ENCODE measurements at regions not wholly inside any gene's neighbourhood (a gene's known extent, or its start where the extent isn't known, plus 50 kb on each side); places are given as distances from the start of the nearest gene placed in this dataset.

DNA sequence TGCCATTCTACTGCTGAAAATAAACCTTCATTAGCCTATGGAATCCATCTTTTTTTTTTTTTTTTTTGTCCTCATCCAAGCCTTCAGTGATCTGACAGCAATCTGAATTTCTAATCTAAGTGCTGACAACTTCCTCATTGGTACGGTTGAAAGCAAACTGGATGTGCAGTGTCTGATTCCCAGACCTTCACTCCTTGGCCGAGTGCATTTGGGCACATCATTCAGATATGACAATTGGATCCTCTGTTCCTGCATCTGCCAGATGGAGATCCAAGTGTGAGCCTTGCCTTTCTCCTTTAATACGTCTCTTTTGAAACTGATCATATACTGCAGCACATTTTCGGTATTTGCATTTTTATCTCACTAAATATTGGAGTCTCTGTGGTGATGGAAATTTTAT is 713.1 kb downstream of the DCDC2C start (continued):
- TF ChIP-seq, protein P1, sequence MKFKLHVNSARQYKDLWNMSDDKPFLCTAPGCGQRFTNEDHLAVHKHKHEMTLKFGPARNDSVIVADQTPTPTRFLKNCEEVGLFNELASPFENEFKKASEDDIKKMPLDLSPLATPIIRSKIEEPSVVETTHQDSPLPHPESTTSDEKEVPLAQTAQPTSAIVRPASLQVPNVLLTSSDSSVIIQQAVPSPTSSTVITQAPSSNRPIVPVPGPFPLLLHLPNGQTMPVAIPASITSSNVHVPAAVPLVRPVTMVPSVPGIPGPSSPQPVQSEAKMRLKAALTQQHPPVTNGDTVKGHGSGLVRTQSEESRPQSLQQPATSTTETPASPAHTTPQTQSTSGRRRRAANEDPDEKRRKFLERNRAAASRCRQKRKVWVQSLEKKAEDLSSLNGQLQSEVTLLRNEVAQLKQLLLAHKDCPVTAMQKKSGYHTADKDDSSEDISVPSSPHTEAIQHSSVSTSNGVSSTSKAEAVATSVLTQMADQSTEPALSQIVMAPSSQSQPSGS (IDR thresholded peaks at IDR 0.05; ENCODE audit: low read length) = no peak
- no peak for TF ChIP-seq IKZF2 (IDR thresholded peaks at IDR 0.05)

DNA sequence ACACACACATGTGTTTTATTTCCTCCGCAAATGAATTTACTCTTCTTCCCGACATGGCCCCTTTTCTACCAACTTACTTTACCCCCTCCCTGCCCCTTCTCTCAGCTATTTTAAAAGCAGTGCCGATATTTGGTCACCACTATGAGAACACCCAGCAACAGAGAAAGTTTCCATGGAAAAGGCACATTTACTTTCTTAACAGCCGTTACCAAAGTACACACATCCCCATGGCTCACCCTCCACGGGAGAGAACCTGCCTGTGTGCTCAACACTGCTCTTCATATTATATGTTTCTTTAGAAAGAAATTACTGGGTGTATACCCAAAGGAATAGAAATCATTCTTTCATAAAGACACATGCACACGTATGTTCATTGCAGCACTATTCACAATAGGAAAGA is 714.4 kb downstream of the DCDC2C start:
- Histone ChIP-seq H4K20me1 (ENCODE audit: control insufficient read depth, insufficient read depth) (no peaks in the 10 kb centered on the region), H3K4me2 (ENCODE audit: control insufficient read depth, insufficient read depth) (no peak overlapping the region), H3K79me2 (ENCODE audit: control insufficient read depth, insufficient read depth, low read length) (no peaks in the 10 kb centered on the region), H3K27me3 (replicated peaks in 1 of 2; ENCODE audit: control insufficient read depth in 2 of 2, insufficient read depth in 2 of 2, low read length in 1 of 2) (no peaks in the 10 kb centered on the region), H3K4me3 (no peak overlapping the region), H2AFZ (ENCODE audit: control insufficient read depth, low read depth, low read length) (no peak overlapping the region), H3K4me1 (ENCODE audit: control insufficient read depth, insufficient read depth, low read length) (no peaks in the 10 kb centered on the region), H3K27ac (ENCODE audit: control insufficient read depth, insufficient read depth) (no peak overlapping the region), H3K36me3 (ENCODE audit: control insufficient read depth in 2 of 2, insufficient read depth in 2 of 2, low read length in 1 of 2) (no peaks in the 10 kb centered on the region), H3K9me3 (replicated peaks; ENCODE audit: control insufficient read depth, insufficient read depth, low read length) (no peaks in the 10 kb centered on the region), H3K9ac (ENCODE audit: control insufficient read depth, insufficient read depth, low read length) (no peak overlapping the region)
- ChIA-PET CTCF (no interaction called here), RAD21 (ENCODE audit: unreplicated experiment) (no interaction called here), SMC1A (ENCODE audit: uncharacterized antibody, unreplicated experiment) (no interaction called here), POLR2A (interaction anchor here (0.6 kb wide), 1 partner anchor 21 kb away, joined by 4 read pairs; no protein-coding TSS in a partner anchor)
- no TSS peak for BruUV-seq (replicated peaks)
- ATAC-seq = no peak
- FAIRE-seq = no peak
- 58% methylated on average over 6 of the region's 6 CpGs for WGBS (ENCODE audit: insufficient coverage, insufficient replicate concordance, low lambda C conversion rate, missing lambda C conversion rate)
- DNase-seq (ENCODE audit: low read depth, low spot score) = no peak
- TF ChIP-seq ZNF384 (IDR thresholded peaks at IDR 0.05; ENCODE audit: borderline replicate concordance, low read depth, low read length) (no peak), SRF (IDR thresholded peaks at IDR 0.05; ENCODE audit: low read depth in 2 of 2, low read length in 2 of 2) (no peak), BCL11A (IDR thresholded peaks at IDR 0.05; ENCODE audit: low read depth, low read length) (no peak), TCF7 (IDR thresholded peaks at IDR 0.05; ENCODE audit: borderline replicate concordance) (no peak), RCOR1 (conservative IDR thresholded peaks at IDR 0.05; ENCODE audit: low read depth, low read length) (no peak), YY1 (IDR thresholded peaks at IDR 0.05; ENCODE audit: low read depth, low read length) (no peak)
- TF ChIP-seq, protein P2, sequence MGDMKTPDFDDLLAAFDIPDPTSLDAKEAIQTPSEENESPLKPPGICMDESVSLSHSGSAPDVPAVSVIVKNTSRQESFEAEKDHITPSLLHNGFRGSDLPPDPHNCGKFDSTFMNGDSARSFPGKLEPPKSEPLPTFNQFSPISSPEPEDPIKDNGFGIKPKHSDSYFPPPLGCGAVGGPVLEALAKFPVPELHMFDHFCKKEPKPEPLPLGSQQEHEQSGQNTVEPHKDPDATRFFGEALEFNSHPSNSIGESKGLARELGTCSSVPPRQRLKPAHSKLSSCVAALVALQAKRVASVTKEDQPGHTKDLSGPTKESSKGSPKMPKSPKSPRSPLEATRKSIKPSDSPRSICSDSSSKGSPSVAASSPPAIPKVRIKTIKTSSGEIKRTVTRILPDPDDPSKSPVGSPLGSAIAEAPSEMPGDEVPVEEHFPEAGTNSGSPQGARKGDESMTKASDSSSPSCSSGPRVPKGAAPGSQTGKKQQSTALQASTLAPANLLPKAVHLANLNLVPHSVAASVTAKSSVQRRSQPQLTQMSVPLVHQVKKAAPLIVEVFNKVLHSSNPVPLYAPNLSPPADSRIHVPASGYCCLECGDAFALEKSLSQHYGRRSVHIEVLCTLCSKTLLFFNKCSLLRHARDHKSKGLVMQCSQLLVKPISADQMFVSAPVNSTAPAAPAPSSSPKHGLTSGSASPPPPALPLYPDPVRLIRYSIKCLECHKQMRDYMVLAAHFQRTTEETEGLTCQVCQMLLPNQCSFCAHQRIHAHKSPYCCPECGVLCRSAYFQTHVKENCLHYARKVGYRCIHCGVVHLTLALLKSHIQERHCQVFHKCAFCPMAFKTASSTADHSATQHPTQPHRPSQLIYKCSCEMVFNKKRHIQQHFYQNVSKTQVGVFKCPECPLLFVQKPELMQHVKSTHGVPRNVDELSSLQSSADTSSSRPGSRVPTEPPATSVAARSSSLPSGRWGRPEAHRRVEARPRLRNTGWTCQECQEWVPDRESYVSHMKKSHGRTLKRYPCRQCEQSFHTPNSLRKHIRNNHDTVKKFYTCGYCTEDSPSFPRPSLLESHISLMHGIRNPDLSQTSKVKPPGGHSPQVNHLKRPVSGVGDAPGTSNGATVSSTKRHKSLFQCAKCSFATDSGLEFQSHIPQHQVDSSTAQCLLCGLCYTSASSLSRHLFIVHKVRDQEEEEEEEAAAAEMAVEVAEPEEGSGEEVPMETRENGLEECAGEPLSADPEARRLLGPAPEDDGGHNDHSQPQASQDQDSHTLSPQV (IDR thresholded peaks at IDR 0.05) = no peak
- TF ChIP-seq, protein P3, sequence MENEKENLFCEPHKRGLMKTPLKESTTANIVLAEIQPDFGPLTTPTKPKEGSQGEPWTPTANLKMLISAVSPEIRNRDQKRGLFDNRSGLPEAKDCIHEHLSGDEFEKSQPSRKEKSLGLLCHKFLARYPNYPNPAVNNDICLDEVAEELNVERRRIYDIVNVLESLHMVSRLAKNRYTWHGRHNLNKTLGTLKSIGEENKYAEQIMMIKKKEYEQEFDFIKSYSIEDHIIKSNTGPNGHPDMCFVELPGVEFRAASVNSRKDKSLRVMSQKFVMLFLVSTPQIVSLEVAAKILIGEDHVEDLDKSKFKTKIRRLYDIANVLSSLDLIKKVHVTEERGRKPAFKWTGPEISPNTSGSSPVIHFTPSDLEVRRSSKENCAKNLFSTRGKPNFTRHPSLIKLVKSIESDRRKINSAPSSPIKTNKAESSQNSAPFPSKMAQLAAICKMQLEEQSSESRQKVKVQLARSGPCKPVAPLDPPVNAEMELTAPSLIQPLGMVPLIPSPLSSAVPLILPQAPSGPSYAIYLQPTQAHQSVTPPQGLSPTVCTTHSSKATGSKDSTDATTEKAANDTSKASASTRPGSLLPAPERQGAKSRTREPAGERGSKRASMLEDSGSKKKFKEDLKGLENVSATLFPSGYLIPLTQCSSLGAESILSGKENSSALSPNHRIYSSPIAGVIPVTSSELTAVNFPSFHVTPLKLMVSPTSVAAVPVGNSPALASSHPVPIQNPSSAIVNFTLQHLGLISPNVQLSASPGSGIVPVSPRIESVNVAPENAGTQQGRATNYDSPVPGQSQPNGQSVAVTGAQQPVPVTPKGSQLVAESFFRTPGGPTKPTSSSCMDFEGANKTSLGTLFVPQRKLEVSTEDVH (IDR thresholded peaks at IDR 0.05; ENCODE audit: low read depth, partially characterized antibody) = no peak
- TF ChIP-seq, protein P4, sequence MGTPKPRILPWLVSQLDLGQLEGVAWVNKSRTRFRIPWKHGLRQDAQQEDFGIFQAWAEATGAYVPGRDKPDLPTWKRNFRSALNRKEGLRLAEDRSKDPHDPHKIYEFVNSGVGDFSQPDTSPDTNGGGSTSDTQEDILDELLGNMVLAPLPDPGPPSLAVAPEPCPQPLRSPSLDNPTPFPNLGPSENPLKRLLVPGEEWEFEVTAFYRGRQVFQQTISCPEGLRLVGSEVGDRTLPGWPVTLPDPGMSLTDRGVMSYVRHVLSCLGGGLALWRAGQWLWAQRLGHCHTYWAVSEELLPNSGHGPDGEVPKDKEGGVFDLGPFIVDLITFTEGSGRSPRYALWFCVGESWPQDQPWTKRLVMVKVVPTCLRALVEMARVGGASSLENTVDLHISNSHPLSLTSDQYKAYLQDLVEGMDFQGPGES (IDR thresholded peaks at IDR 0.05) = no peak
- intact Hi-C loops (cut with micrococcal nuclease; ENCODE audit: unreplicated experiment) = no loop called here
- in situ Hi-C loops (cut with MboI) = no loop called here

Data from GM12878 (cell line).